Osteocyte (in vitro differentiated cells): ENCODE measurements at regions not wholly inside any gene's neighbourhood (a gene's known extent, or its start where the extent isn't known, plus 50 kb on each side); places are given as distances from the start of the nearest gene placed in this dataset.
A peak's percentile ranks its signal among the peaks of the same experiment; 100 is the strongest.
"Not testable (repeated sequence)": the region's sequence is repeated elsewhere in the genome, so short reads cannot be mapped to it uniquely, and the experiment has no call there.

ENCODE experiments used
- DNase-seq: peaks from one replicate; pipeline ENCODE4 v3.0.0; 2021; ENCODE audit warnings: mixed read lengths; ENCODE audit not compliant: unreplicated experiment; ENCODE audit errors: extremely low spot score
- H3K27ac Mint-ChIP-seq: one replicate; pipeline ENCODE4 v1.8.0; 2021; ENCODE audit warnings: mild to moderate bottlenecking, mixed read lengths; ENCODE audit not compliant: unreplicated experiment
- H3K27me3 Mint-ChIP-seq: one replicate; pipeline ENCODE4 v1.8.0; 2021; ENCODE audit warnings: mixed read lengths; ENCODE audit not compliant: unreplicated experiment
- H3K36me3 Mint-ChIP-seq: one replicate; pipeline ENCODE4 v1.8.0; 2021; ENCODE audit warnings: mixed read lengths; ENCODE audit not compliant: unreplicated experiment
- H3K4me1 Mint-ChIP-seq: one replicate; pipeline ENCODE4 v1.8.0; 2021; ENCODE audit warnings: mixed read lengths; ENCODE audit not compliant: unreplicated experiment
- H3K4me3 Mint-ChIP-seq: one replicate; pipeline ENCODE4 v1.8.0; 2021; ENCODE audit warnings: mild to moderate bottlenecking, moderate library complexity, mixed read lengths; ENCODE audit not compliant: unreplicated experiment
- H3K9me3 Mint-ChIP-seq: one replicate; pipeline ENCODE4 v1.8.0; 2021; ENCODE audit warnings: mixed read lengths; ENCODE audit not compliant: unreplicated experiment
- CTCF ChIP-seq: fragments of 200-600 bp; sonication (generic); IDR thresholded peaks from 2 replicates; pipeline ENCODE4 v1.5.0; 2021; ENCODE audit warnings: antibody characterized with exemption, mild to moderate bottlenecking, moderate library complexity

DNA sequence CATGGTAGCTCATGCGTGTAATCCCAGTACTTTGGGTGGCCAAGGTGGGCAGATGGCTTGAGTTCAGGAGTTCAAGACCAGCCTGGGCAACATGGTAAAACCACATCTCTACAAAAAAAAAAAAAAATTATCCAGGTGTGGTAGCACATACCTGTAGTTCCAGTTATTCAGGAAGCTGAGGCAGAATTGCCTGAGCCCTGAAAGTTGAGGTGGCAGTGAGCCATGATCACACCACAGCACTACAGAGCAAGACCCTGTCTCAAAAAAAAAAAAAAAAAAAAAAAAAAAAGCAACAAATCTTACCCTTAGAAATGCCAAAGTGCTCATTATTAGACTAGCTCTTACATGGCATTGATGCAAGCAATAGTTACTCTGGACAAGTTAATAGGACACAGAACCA lies 724.9 kb downstream of the MAT2B start:
- H3K36me3 Mint-ChIP-seq = no peaks in the 10 kb centered on the region
- no peak for TF ChIP-seq CTCF
- no peak overlapping the region for H3K27ac Mint-ChIP-seq
- H3K9me3 Mint-ChIP-seq = peaks cover 6% of the 10 kb centered on the region
- peaks cover 8% of the 10 kb centered on the region for H3K27me3 Mint-ChIP-seq
- peaks cover 22% of the 10 kb centered on the region for H3K4me1 Mint-ChIP-seq
- H3K4me3 Mint-ChIP-seq = no peak overlapping the region
- DNase-seq = no peak

- TF ChIP-seq CTCF = no peak
- Mint-ChIP-seq H3K27me3 (no peaks in the 10 kb centered on the region), H3K27ac (peak overlapping the region; percentile 52)
Measured at GRCh38 chr5:164233791-164234190, 728.4 kb downstream of the MAT2B start.

DNA sequence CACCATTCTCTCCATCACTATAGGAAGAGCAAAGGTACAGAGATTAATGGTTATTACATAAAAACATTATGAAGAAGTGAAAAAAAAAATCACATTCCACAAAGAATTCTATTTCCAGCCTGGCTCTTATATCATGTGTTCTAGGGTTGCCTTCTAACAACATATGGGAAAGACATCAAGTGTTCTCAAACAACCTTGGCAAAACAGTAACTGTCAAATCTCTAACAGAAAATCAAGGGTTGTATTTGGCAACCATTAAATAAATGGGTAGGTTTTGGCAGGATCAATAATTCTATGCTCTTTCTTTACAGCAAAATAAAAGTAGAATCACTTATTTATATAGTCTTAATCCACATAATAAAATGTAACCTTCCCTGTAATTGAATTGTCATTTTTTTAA lies 728.9 kb downstream of the MAT2B start:
- H3K4me1 Mint-ChIP-seq = peaks cover 26% of the 10 kb centered on the region
- H3K27me3 Mint-ChIP-seq = no peaks in the 10 kb centered on the region
- H3K36me3 Mint-ChIP-seq = no peaks in the 10 kb centered on the region
- no peak overlapping the region for H3K4me3 Mint-ChIP-seq
- no peaks in the 10 kb centered on the region for H3K9me3 Mint-ChIP-seq
- TF ChIP-seq CTCF = no peak
- peak overlapping the region; percentile 52 for H3K27ac Mint-ChIP-seq
- no peak for DNase-seq

More at GRCh38 chr5:164233791-164234190, 728.4 kb downstream of the MAT2B start:
- Mint-ChIP-seq H3K36me3 (no peaks in the 10 kb centered on the region), H3K4me1 (peaks cover 26% of the 10 kb centered on the region), H3K4me3 (no peak overlapping the region), H3K9me3 (peaks cover under 1% of the 10 kb centered on the region)
- DNase-seq = no peak

DNA sequence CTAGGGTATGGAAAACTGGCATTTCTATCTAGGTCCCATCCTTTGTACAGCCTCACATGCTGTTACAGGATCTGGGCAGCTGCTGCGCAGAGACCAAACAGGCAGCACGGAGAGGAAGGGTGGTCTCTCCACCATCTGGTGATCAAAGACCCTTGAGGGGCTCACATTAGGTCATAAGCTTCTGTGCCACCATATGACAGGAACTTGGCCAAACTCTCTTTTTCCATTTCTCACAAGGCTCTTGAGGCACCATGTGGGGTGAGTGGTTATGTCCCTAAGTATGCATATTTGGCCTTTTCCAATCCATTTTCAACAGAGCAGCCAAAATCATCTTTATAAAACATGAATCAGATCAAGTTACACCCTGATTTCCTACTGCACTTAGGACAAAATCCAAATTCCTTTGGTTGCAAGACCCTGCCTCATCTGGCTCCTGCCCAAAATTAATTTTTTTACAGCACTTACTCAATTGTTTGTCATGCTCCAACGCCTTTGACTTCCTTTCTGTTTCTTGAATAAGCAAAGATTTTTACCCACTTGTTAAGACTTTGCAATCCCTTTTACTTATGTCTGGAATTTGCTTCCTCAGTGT lies 730.0 kb downstream of the MAT2B start:
- no peak overlapping the region for H3K27ac Mint-ChIP-seq
- peaks cover 26% of the 10 kb centered on the region for H3K4me1 Mint-ChIP-seq
- no peaks in the 10 kb centered on the region for H3K9me3 Mint-ChIP-seq
- TF ChIP-seq CTCF = no peak
- no peak for DNase-seq
- no peaks in the 10 kb centered on the region for H3K36me3 Mint-ChIP-seq
- H3K27me3 Mint-ChIP-seq = no peaks in the 10 kb centered on the region
- no peak overlapping the region for H3K4me3 Mint-ChIP-seq

GRCh38 chr5:164237486-164237885 lies 732.1 kb downstream of the MAT2B start:
- Mint-ChIP-seq H3K27me3 (no peaks in the 10 kb centered on the region), H3K9me3 (no peaks in the 10 kb centered on the region), H3K27ac (no peak overlapping the region), H3K4me3 (no peak overlapping the region), H3K4me1 (peaks cover 26% of the 10 kb centered on the region), H3K36me3 (no peaks in the 10 kb centered on the region)
- DNase-seq = no peak
- no peak for TF ChIP-seq CTCF

GRCh38 chr5:164251781-164252180 lies 746.4 kb downstream of the MAT2B start:
- not testable (repeated sequence) for H3K27me3 Mint-ChIP-seq, DNase-seq, H3K4me3 Mint-ChIP-seq, H3K27ac Mint-ChIP-seq, H3K4me1 Mint-ChIP-seq, H3K9me3 Mint-ChIP-seq, H3K36me3 Mint-ChIP-seq
